ENCODE measurements at regions not wholly inside any gene's neighbourhood (a gene's known extent, or its start where the extent isn't known, plus 50 kb on each side); places are given as distances from the start of the nearest gene placed in this dataset.
"Not testable (repeated sequence)": the region's sequence is repeated elsewhere in the genome, so short reads cannot be mapped to it uniquely, and the experiment has no call there.

DNA sequence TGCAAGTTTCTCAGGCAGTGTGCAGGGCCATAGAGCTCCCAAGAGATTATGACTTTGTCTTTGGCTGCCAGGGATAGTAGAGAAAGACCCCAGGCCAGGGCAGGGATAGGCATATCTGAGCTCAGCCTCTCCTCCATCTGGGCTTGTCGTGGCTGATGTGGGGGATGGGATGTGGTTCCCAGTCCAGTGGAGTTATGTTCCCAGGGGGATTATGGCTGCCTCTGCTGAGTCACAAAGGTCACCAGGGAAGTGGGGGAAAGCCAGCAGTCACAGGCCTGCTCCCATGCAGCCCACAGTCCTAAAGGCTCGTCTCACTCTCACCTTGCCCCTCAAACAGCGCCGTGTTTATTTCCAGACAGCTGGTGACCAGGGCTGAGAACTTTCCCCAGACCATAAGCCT lies 354.9 kb downstream of the SI start:
- no peaks in the 10 kb centered on the region for H3K79me2 ChIP-seq (ENCODE audit: control insufficient read depth, insufficient read depth, low read length)
- no peaks in the 10 kb centered on the region for H3K4me1 ChIP-seq (ENCODE audit: control insufficient read depth in 2 of 2, insufficient read depth in 2 of 2, low read length in 2 of 2)
- intact Hi-C loops (cut with micrococcal nuclease): no loop called here
- Mint-ChIP-seq H3K4me1 (no peaks in the 10 kb centered on the region), H3K9me3 (ENCODE audit: insufficient read depth) (peaks cover 2% of the 10 kb centered on the region), H3K27ac (no peak overlapping the region), H3K4me3 (no peak overlapping the region), H3K27me3 (no peaks in the 10 kb centered on the region)
- WGBS (ENCODE audit: insufficient coverage): 84% methylated on average over 4 of the region's 4 CpGs
- H3K27ac ChIP-seq (ENCODE audit: low read length in 2 of 2): no peak overlapping the region
- no peak overlapping the region for H3K9ac ChIP-seq (ENCODE audit: low read length)
- no peak overlapping the region for H2AFZ ChIP-seq (ENCODE audit: insufficient read depth, low read depth, low read length, poor library complexity, severe bottlenecking)
- H3K4me3 ChIP-seq (ENCODE audit: control extremely low read depth in 1 of 5, extremely low read depth in 1 of 5, insufficient read depth in 1 of 5, low read depth in 2 of 5, low read length in 4 of 5): no peak overlapping the region
- no peaks in the 10 kb centered on the region for H3K27me3 ChIP-seq (replicated peaks in 1 of 4; ENCODE audit: control extremely low read depth in 1 of 4, control insufficient read depth in 3 of 4, insufficient read depth in 4 of 4, low read length in 3 of 4)
- DNase-seq (no peak), ATAC-seq (ENCODE audit: low read depth) (no peak)
- TF ChIP-seq, protein P1, sequence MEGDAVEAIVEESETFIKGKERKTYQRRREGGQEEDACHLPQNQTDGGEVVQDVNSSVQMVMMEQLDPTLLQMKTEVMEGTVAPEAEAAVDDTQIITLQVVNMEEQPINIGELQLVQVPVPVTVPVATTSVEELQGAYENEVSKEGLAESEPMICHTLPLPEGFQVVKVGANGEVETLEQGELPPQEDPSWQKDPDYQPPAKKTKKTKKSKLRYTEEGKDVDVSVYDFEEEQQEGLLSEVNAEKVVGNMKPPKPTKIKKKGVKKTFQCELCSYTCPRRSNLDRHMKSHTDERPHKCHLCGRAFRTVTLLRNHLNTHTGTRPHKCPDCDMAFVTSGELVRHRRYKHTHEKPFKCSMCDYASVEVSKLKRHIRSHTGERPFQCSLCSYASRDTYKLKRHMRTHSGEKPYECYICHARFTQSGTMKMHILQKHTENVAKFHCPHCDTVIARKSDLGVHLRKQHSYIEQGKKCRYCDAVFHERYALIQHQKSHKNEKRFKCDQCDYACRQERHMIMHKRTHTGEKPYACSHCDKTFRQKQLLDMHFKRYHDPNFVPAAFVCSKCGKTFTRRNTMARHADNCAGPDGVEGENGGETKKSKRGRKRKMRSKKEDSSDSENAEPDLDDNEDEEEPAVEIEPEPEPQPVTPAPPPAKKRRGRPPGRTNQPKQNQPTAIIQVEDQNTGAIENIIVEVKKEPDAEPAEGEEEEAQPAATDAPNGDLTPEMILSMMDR (IDR thresholded peaks at IDR 0.05): no peak
- TF ChIP-seq EZH2 (IDR thresholded peaks at IDR 0.05; ENCODE audit: borderline replicate concordance, insufficient read depth, low read depth, low read length, poor library complexity, severe bottlenecking): no peak
- H3K36me3 ChIP-seq (replicated peaks in 1 of 2; ENCODE audit: control extremely low read depth in 1 of 2, control insufficient read depth in 1 of 2, extremely low read depth in 1 of 2, insufficient read depth in 2 of 2, low read length in 1 of 2): no peaks in the 10 kb centered on the region
- no peaks in the 10 kb centered on the region for H4K20me1 ChIP-seq (ENCODE audit: control insufficient read depth, insufficient read depth, low read length, poor library complexity, severe bottlenecking)
- H3K4me2 ChIP-seq (replicated peaks; ENCODE audit: low read depth, low read length, poor library complexity, severe bottlenecking): no peak overlapping the region
- ChIA-PET CTCF (no interaction called here), POLR2A (no interaction called here)
- peaks cover 0 to 8% (median 0%) of the 10 kb centered on the region in 3 donors for H3K9me3 ChIP-seq (ENCODE audit: control extremely low read depth in 1 of 3, control insufficient read depth in 2 of 3, insufficient read depth in 1 of 3, low read length in 2 of 3)

DNA sequence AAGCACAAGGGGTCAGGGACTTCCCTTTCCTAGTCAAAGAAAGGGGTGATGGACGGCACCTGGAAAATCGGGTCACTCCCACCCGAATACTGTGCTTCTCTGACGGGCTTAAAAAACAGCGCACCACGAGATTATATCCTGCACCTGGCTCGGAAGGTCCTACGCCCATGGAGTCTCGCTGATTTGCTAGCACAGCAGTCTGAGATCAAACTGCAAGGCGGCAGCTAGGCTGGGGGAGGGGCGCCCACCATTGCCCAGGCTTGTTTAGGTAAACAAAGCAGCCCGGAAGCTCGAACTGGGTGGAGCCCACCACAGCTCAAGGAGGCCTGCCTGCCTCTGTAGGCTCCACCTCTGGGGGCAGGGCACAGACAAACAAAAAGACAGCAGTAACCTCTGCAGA lies 375.5 kb downstream of the SI start:
- H3K27ac Mint-ChIP-seq; H3K9ac ChIP-seq (ENCODE audit: low read length); intact Hi-C loops (cut with micrococcal nuclease); H3K27ac ChIP-seq (ENCODE audit: low read length in 2 of 2); POLR2A ChIA-PET; ATAC-seq (ENCODE audit: low read depth); H3K27me3 Mint-ChIP-seq; H3K4me3 ChIP-seq (ENCODE audit: control extremely low read depth in 1 of 5, extremely low read depth in 1 of 5, insufficient read depth in 1 of 5, low read depth in 2 of 5, low read length in 4 of 5); H3K9me3 ChIP-seq (ENCODE audit: control extremely low read depth in 1 of 3, control insufficient read depth in 2 of 3, insufficient read depth in 1 of 3, low read length in 2 of 3); H3K79me2 ChIP-seq (ENCODE audit: control insufficient read depth, insufficient read depth, low read length); H3K36me3 ChIP-seq (replicated peaks in 1 of 2; ENCODE audit: control extremely low read depth in 1 of 2, control insufficient read depth in 1 of 2, extremely low read depth in 1 of 2, insufficient read depth in 2 of 2, low read length in 1 of 2); H4K20me1 ChIP-seq (ENCODE audit: control insufficient read depth, insufficient read depth, low read length, poor library complexity, severe bottlenecking); H2AFZ ChIP-seq (ENCODE audit: insufficient read depth, low read depth, low read length, poor library complexity, severe bottlenecking); H3K9me3 Mint-ChIP-seq (ENCODE audit: insufficient read depth); H3K4me1 ChIP-seq (ENCODE audit: control insufficient read depth in 2 of 2, insufficient read depth in 2 of 2, low read length in 2 of 2); DNase-seq; H3K4me3 Mint-ChIP-seq; H3K27me3 ChIP-seq (replicated peaks in 1 of 4; ENCODE audit: control extremely low read depth in 1 of 4, control insufficient read depth in 3 of 4, insufficient read depth in 4 of 4, low read length in 3 of 4); H3K4me2 ChIP-seq (replicated peaks; ENCODE audit: low read depth, low read length, poor library complexity, severe bottlenecking); CTCF ChIA-PET; H3K4me1 Mint-ChIP-seq: not testable (repeated sequence)
- 73% methylated on average over 6 of the region's 13 CpGs for WGBS (ENCODE audit: insufficient coverage)

Data from B cell (primary cell).